SK-N-SH treated with all-trans-retinoic acid at 6 μM for 48 hours (cell line): ENCODE measurements at regions not wholly inside any gene's neighbourhood (a gene's known extent, or its start where the extent isn't known, plus 50 kb on each side); places are given as distances from the start of the nearest gene placed in this dataset.

Experiments
- ATAC-seq: fragments of 200-7000 bp; cut with Tn5 transposase; 3 replicates; pipeline ENCODE4 v1.9.1; 2020; ENCODE audit warnings: mild to moderate bottlenecking, moderate library complexity
- BACH2 ChIP-seq: fragments of 250-450 bp; sonication (Bioruptor Pico); IDR thresholded peaks from 2 replicates; pipeline ENCODE4 v1.9.0; 2021; ENCODE audit warnings: mild to moderate bottlenecking, borderline replicate concordance
- CREB5 ChIP-seq: fragments of 250-450 bp; sonication (Bioruptor Pico); IDR thresholded peaks from 2 replicates; pipeline ENCODE4 v1.5.1; 2020; ENCODE audit warnings: low read depth, mild to moderate bottlenecking, moderate library complexity
- CSRNP3 ChIP-seq: fragments of 250-450 bp; sonication (Bioruptor Pico); IDR thresholded peaks from 2 replicates; pipeline ENCODE4 v1.5.1; 2021; ENCODE audit warnings: mild to moderate bottlenecking, moderate library complexity
- ESRRG ChIP-seq: fragments of 250-450 bp; sonication (Bioruptor Pico); IDR thresholded peaks from 2 replicates; pipeline ENCODE4 v1.6.1; 2021; ENCODE audit warnings: mild to moderate bottlenecking
- GLIS3 ChIP-seq: fragments of 250-450 bp; sonication (Bioruptor Pico); IDR thresholded peaks from 2 replicates; pipeline ENCODE4 v1.5.0; 2020; ENCODE audit warnings: mild to moderate bottlenecking, moderate library complexity
- ISL1 ChIP-seq: fragments of 250-450 bp; sonication (Bioruptor Pico); IDR thresholded peaks from 2 replicates; pipeline ENCODE4 v2.1.2; 2022; ENCODE audit warnings: mild to moderate bottlenecking, moderate library complexity
- TCF4 ChIP-seq: fragments of 250-450 bp; sonication (Bioruptor Pico); IDR thresholded peaks from 2 replicates; pipeline ENCODE4 v1.8.0; 2021; ENCODE audit warnings: mild to moderate bottlenecking, moderate library complexity, borderline replicate concordance
- TOX ChIP-seq: fragments of 250-450 bp; sonication (Bioruptor Pico); IDR thresholded peaks from 2 replicates; pipeline ENCODE4 v1.8.0; 2021; ENCODE audit warnings: mild to moderate bottlenecking, moderate library complexity, borderline replicate concordance
- ZC3H10 ChIP-seq: fragments of 250-450 bp; sonication (Bioruptor Pico); IDR thresholded peaks from 2 replicates; pipeline ENCODE4 v1.5.1; 2021; ENCODE audit warnings: mild to moderate bottlenecking, moderate library complexity
- ZFP30 ChIP-seq: fragments of 450-650 bp; formaldehyde crosslinking; IDR thresholded peaks from 2 replicates; pipeline ENCODE4 v1.5.0; 2022; ENCODE audit warnings: mild to moderate bottlenecking, moderate library complexity
- ZNF565 ChIP-seq: fragments of 450-650 bp; formaldehyde crosslinking; conservative IDR thresholded peaks from 2 replicates; pipeline ENCODE4 v1.5.0; 2020; ENCODE audit warnings: low read depth, mild to moderate bottlenecking, moderate library complexity
- ZNF70 ChIP-seq: fragments of 450-650 bp; formaldehyde crosslinking; IDR thresholded peaks from 2 replicates; pipeline ENCODE4 v1.5.0; 2020; ENCODE audit warnings: mild to moderate bottlenecking, moderate library complexity
- TF ChIP-seq, protein P1 (sequence below): fragments of 250-450 bp; sonication (Bioruptor Pico); IDR thresholded peaks from 2 replicates; pipeline ENCODE4 v1.8.0; 2021; ENCODE audit warnings: low read depth, mild to moderate bottlenecking, moderate library complexity, borderline replicate concordance
- TF ChIP-seq, protein P2 (sequence below): fragments of 250-450 bp; sonication (Bioruptor Pico); IDR thresholded peaks from 2 replicates; pipeline ENCODE4 v1.8.0; 2020; ENCODE audit warnings: mild to moderate bottlenecking, moderate library complexity, borderline replicate concordance
- TF ChIP-seq, protein P3 (sequence below): fragments of 250-450 bp; sonication (Bioruptor Pico); IDR thresholded peaks from 2 replicates; pipeline ENCODE4 v1.5.0; 2020; ENCODE audit warnings: mild to moderate bottlenecking, moderate library complexity

- no peak for TF ChIP-seq TCF4 (CRISPR knock-in tag)
- TF ChIP-seq, all 23 proteins: peak for 0
Measured at GRCh38 chr10:100669616-100670015, 75.8 kb upstream of the PAX2 start (continued).

DNA sequence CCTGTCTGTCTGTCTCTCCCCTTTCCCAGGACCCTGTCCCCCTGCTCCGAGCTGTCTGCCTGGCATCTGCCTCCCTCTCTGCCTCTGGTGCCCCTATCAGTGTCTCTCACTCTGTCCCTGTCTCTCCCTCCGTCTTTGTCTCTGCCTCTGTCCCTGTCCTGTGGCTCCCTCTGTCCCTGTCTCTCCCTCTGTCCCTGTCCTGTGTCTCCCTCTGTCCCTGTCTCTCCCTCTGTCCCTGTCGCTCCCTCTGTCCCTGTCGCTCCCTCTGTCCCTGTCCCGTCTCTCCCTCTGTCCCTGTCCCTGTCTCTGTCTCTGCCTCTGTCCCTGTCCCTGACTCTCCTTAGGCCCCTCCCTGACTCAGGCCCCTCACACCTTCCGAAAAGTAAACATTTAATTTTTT lies 75.0 kb upstream of the PAX2 start:
- no peak for TF ChIP-seq ZNF565
- TF ChIP-seq ISL1 (CRISPR knock-in tag) = no peak
- no peak for TF ChIP-seq ZFP30 (CRISPR knock-in tag)
- no peak for TF ChIP-seq GLIS3 (CRISPR knock-in tag)
- no peak; the same call in 2 of the 3 replicates for ATAC-seq

GRCh38 chr10:100670828-100671479 lies 74.4 kb upstream of the PAX2 start:
- ATAC-seq = peak; percentile 94

More at GRCh38 chr10:100670828-100671479, 74.4 kb upstream of the PAX2 start:
- TF ChIP-seq CREB5 (no peak), ZNF70 (CRISPR knock-in tag) (no peak), BACH2 (no peak), CSRNP3 (CRISPR knock-in tag) (no peak), TOX (CRISPR knock-in tag) (no peak), ZC3H10 (no peak), GLIS3 (CRISPR knock-in tag) (no peak), ZNF565 (no peak), ESRRG (CRISPR knock-in tag) (no peak)
- TF ChIP-seq, protein P1, sequence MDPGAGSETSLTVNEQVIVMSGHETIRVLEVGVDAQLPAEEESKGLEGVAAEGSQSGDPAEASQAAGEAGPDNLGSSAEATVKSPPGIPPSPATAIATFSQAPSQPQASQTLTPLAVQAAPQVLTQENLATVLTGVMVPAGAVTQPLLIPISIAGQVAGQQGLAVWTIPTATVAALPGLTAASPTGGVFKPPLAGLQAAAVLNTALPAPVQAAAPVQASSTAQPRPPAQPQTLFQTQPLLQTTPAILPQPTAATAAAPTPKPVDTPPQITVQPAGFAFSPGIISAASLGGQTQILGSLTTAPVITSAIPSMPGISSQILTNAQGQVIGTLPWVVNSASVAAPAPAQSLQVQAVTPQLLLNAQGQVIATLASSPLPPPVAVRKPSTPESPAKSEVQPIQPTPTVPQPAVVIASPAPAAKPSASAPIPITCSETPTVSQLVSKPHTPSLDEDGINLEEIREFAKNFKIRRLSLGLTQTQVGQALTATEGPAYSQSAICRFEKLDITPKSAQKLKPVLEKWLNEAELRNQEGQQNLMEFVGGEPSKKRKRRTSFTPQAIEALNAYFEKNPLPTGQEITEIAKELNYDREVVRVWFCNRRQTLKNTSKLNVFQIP (CRISPR knock-in tag) = no peak
- TF ChIP-seq, protein P2, sequence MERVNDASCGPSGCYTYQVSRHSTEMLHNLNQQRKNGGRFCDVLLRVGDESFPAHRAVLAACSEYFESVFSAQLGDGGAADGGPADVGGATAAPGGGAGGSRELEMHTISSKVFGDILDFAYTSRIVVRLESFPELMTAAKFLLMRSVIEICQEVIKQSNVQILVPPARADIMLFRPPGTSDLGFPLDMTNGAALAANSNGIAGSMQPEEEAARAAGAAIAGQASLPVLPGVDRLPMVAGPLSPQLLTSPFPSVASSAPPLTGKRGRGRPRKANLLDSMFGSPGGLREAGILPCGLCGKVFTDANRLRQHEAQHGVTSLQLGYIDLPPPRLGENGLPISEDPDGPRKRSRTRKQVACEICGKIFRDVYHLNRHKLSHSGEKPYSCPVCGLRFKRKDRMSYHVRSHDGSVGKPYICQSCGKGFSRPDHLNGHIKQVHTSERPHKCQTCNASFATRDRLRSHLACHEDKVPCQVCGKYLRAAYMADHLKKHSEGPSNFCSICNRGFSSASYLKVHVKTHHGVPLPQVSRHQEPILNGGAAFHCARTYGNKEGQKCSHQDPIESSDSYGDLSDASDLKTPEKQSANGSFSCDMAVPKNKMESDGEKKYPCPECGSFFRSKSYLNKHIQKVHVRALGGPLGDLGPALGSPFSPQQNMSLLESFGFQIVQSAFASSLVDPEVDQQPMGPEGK (CRISPR knock-in tag) = no peak
- TF ChIP-seq, protein P3, sequence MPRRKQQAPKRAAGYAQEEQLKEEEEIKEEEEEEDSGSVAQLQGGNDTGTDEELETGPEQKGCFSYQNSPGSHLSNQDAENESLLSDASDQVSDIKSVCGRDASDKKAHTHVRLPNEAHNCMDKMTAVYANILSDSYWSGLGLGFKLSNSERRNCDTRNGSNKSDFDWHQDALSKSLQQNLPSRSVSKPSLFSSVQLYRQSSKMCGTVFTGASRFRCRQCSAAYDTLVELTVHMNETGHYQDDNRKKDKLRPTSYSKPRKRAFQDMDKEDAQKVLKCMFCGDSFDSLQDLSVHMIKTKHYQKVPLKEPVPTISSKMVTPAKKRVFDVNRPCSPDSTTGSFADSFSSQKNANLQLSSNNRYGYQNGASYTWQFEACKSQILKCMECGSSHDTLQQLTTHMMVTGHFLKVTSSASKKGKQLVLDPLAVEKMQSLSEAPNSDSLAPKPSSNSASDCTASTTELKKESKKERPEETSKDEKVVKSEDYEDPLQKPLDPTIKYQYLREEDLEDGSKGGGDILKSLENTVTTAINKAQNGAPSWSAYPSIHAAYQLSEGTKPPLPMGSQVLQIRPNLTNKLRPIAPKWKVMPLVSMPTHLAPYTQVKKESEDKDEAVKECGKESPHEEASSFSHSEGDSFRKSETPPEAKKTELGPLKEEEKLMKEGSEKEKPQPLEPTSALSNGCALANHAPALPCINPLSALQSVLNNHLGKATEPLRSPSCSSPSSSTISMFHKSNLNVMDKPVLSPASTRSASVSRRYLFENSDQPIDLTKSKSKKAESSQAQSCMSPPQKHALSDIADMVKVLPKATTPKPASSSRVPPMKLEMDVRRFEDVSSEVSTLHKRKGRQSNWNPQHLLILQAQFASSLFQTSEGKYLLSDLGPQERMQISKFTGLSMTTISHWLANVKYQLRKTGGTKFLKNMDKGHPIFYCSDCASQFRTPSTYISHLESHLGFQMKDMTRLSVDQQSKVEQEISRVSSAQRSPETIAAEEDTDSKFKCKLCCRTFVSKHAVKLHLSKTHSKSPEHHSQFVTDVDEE (CRISPR knock-in tag) = no peak
